Suprapubic skin (tissue), 3 donors: ENCODE measurements at regions not wholly inside any gene's neighbourhood (a gene's known extent, or its start where the extent isn't known, plus 50 kb on each side); places are given as distances from the start of the nearest gene placed in this dataset.

Experiments
- CTCF ChIP-seq, 2 donors: fragments of 200-600 bp in 1 of 2; fragments of 450-650 bp in 1 of 2; sonication (generic) in 1 of 2; IDR thresholded peaks; one replicate each; pipeline ENCODE4 v1.5.1; 2016 to 2019; ENCODE audit warnings: antibody characterized with exemption in 2 of 2, mild to moderate bottlenecking in 1 of 2, moderate library complexity in 1 of 2
- POLR2AphosphoS5 ChIP-seq, 3 donors: sonication (generic); formaldehyde crosslinking; IDR thresholded peaks; one replicate each; pipeline ENCODE4 v1.6.1; 2017; ENCODE audit warnings: antibody characterized with exemption in 3 of 3

- TF ChIP-seq CTCF (IDR thresholded peaks at IDR 0.05) (no peak), POLR2AphosphoS5 (IDR thresholded peaks at IDR 0.05) (no peak)
Measured at GRCh38 chr7:25694699-25695098, 457.3 kb upstream of the NFE2L3 start.
